NCI-H1694 treated with DMSO at 0.1 percent for 48 hours (cell line): ENCODE measurements at regions not wholly inside any gene's neighbourhood (a gene's known extent, or its start where the extent isn't known, plus 50 kb on each side); places are given as distances from the start of the nearest gene placed in this dataset.

Experiments
- DNase-seq: peaks from one replicate; lab custom pipeline; 2025; lab: John Stamatoyannopoulos, UW

DNA sequence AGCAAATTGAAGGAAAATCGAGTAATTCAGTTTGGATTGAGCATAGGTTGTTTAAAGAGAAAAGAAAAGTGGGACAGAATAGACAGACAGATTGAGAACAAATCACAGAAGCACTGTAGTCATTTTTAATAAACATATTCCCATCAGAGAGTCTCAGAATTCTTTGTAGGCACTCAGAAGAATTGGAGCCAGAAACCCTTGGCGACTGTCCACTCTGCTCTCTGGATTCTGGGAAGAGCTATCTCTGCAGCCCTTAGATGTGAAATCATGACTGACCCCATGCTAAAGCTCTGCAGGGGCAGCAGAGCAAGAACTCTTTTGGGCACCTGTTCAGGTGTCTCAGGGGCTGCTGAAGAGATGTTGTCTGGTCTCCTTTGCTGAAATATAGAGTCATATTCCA lies 223.7 kb upstream of the KIRREL3 start:
- no peak for DNase-seq

GRCh38 chr11:127223633-127224032 lies 223.1 kb upstream of the KIRREL3 start:
- no peak for DNase-seq

DNA sequence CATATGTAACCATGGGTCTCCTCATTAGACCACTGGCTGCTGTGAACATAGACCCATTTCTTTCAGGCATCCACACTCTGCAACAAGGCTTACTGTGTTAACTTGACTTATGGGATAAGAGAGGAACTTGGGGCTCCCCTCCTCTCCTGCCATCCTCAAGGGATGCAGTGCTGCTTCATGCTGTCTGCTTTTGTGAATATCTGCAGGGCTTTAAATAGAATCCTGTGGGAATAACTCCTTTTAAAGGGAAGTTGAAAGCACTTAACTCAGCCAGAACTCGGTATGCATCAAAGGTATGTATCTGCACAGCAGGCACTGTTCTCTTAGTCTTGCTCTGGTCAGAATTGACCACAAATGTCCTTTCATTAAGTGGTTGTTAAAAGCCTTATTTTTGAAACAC lies 222.5 kb upstream of the KIRREL3 start:
- no peak for DNase-seq

GRCh38 chr11:127219704-127220103 lies 219.1 kb upstream of the KIRREL3 start:
- DNase-seq = no peak

DNA sequence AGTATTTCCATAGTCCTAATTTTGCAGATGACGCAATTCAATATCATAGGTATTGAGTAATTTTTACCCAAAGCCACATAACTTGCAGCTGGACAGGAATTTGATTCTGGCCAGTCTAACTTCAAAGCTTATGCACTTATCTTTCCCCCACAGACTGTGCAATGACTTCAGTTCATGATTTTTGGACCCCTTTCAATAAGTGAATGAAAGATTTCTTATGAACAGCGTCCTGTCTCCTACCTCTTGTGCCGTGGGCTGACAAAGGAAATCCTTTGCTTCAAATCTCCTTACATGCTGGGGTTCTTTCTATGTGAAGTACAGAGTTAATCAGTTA lies 217.7 kb upstream of the KIRREL3 start:
- DNase-seq = no peak

DNA sequence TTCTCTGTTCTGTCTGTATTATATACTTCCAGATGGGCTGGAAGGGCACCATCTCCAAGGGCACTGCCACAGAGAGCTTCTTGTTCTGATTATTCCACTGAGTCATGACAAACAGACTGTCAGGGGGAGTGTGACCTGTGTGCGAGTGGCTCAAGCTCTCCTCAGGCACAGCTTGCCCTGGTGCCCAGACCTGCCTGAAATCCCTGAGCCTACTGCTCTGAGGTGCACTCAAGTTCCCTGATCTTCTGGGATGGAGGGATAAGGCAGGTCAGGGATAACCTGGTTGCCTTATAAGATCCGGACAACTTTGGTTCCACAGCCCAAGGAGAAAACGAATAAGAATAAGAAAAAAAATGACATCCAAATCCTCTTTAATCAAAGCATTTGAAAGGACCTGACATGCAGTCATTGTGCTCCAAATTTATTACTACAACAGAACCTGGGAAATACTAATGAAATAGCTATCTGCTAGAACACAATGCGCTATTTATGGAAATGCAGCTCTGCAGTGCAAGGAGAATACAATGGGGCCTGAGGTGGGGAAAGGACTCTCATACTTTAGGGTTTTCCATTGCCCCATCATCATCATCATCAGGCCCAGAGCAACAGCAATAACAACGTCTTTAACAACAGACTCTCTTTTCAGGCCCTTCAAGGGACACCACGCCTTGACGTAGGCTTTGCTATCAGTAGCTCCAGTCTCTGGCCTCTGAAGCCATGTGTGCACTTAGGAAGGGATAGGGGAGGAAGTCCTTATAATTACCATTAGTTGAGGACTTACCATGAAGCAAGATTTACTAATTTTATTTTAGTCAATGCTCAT lies 217.1 kb upstream of the KIRREL3 start:
- DNase-seq = no peak

DNA sequence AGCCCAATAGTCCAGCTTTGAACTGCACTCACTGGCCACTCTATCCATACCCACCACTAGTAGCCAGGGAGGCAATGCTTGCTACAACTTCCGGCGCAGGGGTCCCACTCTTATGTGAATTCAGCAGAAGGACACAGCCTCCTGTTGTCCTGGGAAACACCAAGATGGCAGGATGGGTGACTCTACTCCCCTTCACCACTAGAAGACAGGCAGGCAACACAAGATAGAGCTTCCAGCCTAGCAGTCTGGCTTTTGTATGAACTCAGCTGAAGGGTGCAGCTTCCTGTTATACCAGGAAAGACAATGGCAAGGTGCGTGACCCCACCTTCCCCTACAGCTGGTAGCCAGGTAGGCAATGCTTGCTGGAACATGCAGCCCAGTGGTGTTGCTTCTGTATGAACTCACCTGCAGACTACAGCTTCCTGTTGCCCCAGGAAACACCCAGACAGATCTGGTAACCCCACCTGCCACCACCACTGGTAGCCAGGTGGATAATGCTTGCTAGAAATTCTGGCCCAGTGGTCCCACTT lies 205.2 kb upstream of the KIRREL3 start:
- no peak for DNase-seq

- no peak for DNase-seq
Measured at GRCh38 chr11:127203490-127203889, 202.9 kb upstream of the KIRREL3 start.

DNA sequence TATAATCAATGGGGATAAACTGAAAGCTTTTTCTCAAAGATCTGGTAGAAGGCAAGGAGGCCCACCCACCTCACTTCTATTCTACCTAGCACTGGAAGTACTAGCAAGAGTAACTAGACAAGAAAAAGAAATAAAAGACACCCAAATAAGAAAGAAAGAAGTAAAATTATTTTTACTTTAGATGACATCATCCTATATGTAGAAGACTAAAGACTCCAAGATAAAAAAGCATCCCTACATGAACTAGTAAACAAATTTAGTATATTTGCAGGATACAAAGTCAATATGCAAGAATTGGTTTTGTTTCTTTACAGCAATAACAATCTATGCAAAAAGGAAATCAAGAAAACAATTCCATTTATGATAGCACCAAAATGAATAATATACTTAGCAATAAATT lies 201.5 kb upstream of the KIRREL3 start:
- no peak for DNase-seq

DNA sequence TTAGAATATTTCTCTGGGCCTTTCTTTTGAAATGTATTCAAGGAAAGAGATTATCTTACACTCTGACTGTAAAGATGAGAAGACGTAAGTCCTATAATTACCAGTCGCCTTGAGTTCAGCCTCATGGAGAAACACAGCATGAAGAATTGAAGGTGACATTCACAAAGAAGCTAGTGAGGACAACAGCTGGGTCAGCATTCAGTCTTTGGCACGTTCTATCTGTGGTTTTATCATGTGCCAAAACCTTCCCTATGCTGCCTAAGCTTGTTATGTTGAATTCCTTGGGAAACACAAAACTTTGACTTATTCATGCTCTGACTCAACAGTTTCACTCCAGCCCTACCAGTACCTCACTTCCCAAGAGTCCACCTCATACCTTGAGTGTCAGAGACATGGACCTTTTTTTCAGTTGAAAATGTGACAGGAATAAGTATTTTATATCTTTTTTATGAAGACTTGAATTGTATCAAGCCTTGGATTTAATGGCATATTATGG lies 198.8 kb upstream of the KIRREL3 start:
- DNase-seq = no peak

- no peak for DNase-seq
Measured at GRCh38 chr11:127195501-127196120, 195.0 kb upstream of the KIRREL3 start.

- DNase-seq = no peak
Measured at GRCh38 chr11:127194521-127194920, 194.0 kb upstream of the KIRREL3 start.

DNA sequence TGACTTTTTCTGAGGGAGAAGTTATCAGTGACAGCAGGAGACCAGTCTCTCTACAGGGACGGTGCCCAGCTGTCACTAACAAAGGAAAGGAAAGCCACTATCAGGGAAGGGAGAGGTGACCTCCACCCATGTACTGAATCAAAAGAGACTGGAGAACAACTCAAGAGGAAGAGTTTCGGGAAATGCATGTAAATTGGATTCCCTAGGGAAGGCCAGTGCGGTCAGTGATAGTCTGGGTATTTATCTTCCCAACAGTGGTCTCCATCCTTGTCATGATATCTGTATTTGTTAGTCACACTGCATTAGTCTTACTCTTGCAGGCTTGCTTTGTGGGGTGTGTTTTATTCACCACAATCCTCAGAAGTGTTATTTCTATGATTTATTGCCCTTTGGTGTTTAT lies 193.4 kb upstream of the KIRREL3 start:
- no peak for DNase-seq

GRCh38 chr11:127191689-127192088 lies 191.1 kb upstream of the KIRREL3 start:
- no peak for DNase-seq

GRCh38 chr11:127191261-127191660 lies 190.7 kb upstream of the KIRREL3 start:
- no peak for DNase-seq

GRCh38 chr11:127182586-127183203 lies 182.1 kb upstream of the KIRREL3 start:
- DNase-seq = no peak

DNA sequence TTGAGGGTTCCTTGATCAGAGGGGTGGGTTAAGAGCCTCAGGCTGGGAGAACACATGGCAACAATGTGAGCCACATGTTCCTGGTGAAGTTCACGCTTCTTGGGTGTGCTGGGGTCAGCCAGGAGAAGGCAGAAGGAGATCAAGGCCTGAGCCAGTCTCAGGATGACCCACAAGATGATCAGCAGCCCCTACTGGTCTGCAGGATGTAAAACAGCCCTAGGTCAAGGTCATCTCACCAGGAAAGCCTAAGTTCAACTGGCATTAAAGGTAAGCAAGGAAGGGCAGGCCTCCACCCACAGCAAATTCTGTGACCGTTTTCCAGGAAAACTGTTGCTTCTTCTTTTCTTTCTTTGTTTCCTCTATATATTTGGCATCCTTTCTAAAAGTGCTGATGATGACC lies 156.7 kb upstream of the KIRREL3 start:
- DNase-seq = no peak

GRCh38 chr11:127149410-127149809 lies 148.8 kb upstream of the KIRREL3 start:
- DNase-seq = no peak

GRCh38 chr11:127143251-127143650 lies 142.7 kb upstream of the KIRREL3 start:
- no peak for DNase-seq

GRCh38 chr11:127138613-127139012 lies 138.0 kb upstream of the KIRREL3 start:
- no peak for DNase-seq

- DNase-seq = no peak
Measured at GRCh38 chr11:127137771-127138280, 137.3 kb upstream of the KIRREL3 start.

DNA sequence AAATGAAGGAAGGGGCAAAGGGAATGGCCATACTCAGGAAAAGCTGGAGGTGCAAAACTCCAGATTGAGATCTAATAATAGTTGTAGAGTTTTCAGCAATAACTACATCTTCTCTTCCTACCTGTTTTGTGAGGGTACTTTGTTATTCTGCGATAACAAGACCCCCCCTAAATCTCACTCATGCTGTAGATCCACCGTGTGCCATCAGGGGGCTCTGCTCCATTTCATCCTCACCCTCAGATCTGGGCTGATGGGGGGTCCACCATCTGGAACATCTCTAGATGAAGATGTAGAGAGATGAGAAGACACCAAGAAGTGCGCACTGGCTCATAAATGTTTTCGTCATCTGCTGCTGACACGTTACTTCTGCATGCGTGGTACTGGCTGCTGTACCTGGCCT lies 135.9 kb upstream of the KIRREL3 start:
- DNase-seq = no peak

GRCh38 chr11:127135256-127135655 lies 134.7 kb upstream of the KIRREL3 start:
- no peak for DNase-seq
